WTC11 (cell line): ENCODE measurements at regions not wholly inside any gene's neighbourhood (a gene's known extent, or its start where the extent isn't known, plus 50 kb on each side); places are given as distances from the start of the nearest gene placed in this dataset.

Source experiments
- ATAC-seq: fragments of 200-7000 bp; cut with Tn5 transposase; 2 replicates; pipeline ENCODE4 v1.10.0; 2021; ENCODE audit warnings: mild to moderate bottlenecking, moderate library complexity
- CTCF ChIA-PET: fragments of 300-600 bp; sonication (Branson Sonifier 250); formaldehyde crosslinking; loops from one replicate; lab custom pipeline; 2021; ENCODE audit warnings: antibody characterized with exemption; lab: Charles Lee
- POLR2A ChIA-PET: fragments of 350-600 bp; sonication (Branson Sonifier 250); formaldehyde crosslinking; loops from one replicate; lab custom pipeline; 2021; ENCODE audit warnings: antibody characterized with exemption; lab: Charles Lee
- DNase-seq: peaks from one replicate; pipeline ENCODE4 v3.0.0; 2021; ENCODE audit warnings: low spot score
- H3K27ac Mint-ChIP-seq: 2 replicates; pipeline ENCODE4 v1.8.0; 2021; ENCODE audit warnings: mixed read lengths
- H3K27me3 Mint-ChIP-seq: 2 replicates; pipeline ENCODE4 v1.8.0; 2021; ENCODE audit warnings: low read depth, mild to moderate bottlenecking, moderate library complexity, mixed read lengths
- H3K36me3 Mint-ChIP-seq: 2 replicates; pipeline ENCODE4 v1.8.0; 2021; ENCODE audit warnings: mixed read lengths
- H3K4me1 Mint-ChIP-seq: 2 replicates; pipeline ENCODE4 v1.8.0; 2022; ENCODE audit warnings: mixed read lengths
- H3K4me3 Mint-ChIP-seq: 2 replicates; pipeline ENCODE4 v1.8.0; 2021; ENCODE audit warnings: mild to moderate bottlenecking, moderate library complexity, mixed read lengths
- H3K9me3 Mint-ChIP-seq: 2 replicates; pipeline ENCODE4 v1.8.0; 2021; ENCODE audit warnings: mixed read lengths
- ATF2 ChIP-seq: sonication (generic); formaldehyde crosslinking; IDR thresholded peaks from 2 replicates; pipeline ENCODE4 v1.8.1; 2022; ENCODE audit warnings: low read depth, missing genetic modification reagents, borderline replicate concordance
- CBFB ChIP-seq: sonication (generic); formaldehyde crosslinking; IDR thresholded peaks from 2 replicates; pipeline ENCODE4 v1.8.1; 2022; ENCODE audit warnings: mild to moderate bottlenecking, low read depth, missing genetic modification reagents
- CREM ChIP-seq: sonication (generic); formaldehyde crosslinking; IDR thresholded peaks from 2 replicates; pipeline ENCODE4 v1.8.1; 2022; ENCODE audit warnings: mild to moderate bottlenecking, missing genetic modification reagents, moderate library complexity
- EMX1 ChIP-seq: fragments of 250-450 bp; sonication (Bioruptor Pico); IDR thresholded peaks from 2 replicates; pipeline ENCODE4 v1.8.0; 2021; ENCODE audit warnings: mild to moderate bottlenecking
- ERG ChIP-seq: fragments of 250-450 bp; sonication (Bioruptor Pico); IDR thresholded peaks from 2 replicates; pipeline ENCODE4 v1.8.0; 2021; ENCODE audit warnings: mild to moderate bottlenecking
- ETV6 ChIP-seq: sonication (generic); formaldehyde crosslinking; IDR thresholded peaks from 2 replicates; pipeline ENCODE4 v1.8.1; 2022; ENCODE audit warnings: mild to moderate bottlenecking, missing genetic modification reagents
- FOXJ3 ChIP-seq: sonication (generic); formaldehyde crosslinking; IDR thresholded peaks from 2 replicates; pipeline ENCODE4 v1.9.0; 2021; ENCODE audit warnings: missing genetic modification reagents, mild to moderate bottlenecking, borderline replicate concordance
- FOXK1 ChIP-seq: sonication (generic); formaldehyde crosslinking; IDR thresholded peaks from 2 replicates; pipeline ENCODE4 v1.8.0; 2022; ENCODE audit warnings: mild to moderate bottlenecking, moderate library complexity, missing genetic modification reagents
- GRHL2 ChIP-seq: fragments of 250-450 bp; sonication (Bioruptor Pico); IDR thresholded peaks from 2 replicates; pipeline ENCODE4 v1.8.0; 2022; ENCODE audit warnings: mild to moderate bottlenecking, moderate library complexity; ENCODE audit not compliant: insufficient replicate concordance, severe bottlenecking
- IRF2 ChIP-seq: sonication (generic); formaldehyde crosslinking; IDR thresholded peaks from 2 replicates; pipeline ENCODE4 v1.8.0; 2022; ENCODE audit warnings: low read depth, missing genetic modification reagents, borderline replicate concordance
- MAX ChIP-seq: sonication (generic); formaldehyde crosslinking; IDR thresholded peaks from 2 replicates; pipeline ENCODE4 v1.8.0; 2022; ENCODE audit warnings: mild to moderate bottlenecking, missing genetic modification reagents
- NFYB ChIP-seq: sonication (generic); formaldehyde crosslinking; conservative IDR thresholded peaks from 2 replicates; pipeline ENCODE4 v1.8.0; 2022; ENCODE audit warnings: low read depth, missing genetic modification reagents
- SP1 ChIP-seq: sonication (generic); formaldehyde crosslinking; conservative IDR thresholded peaks from 2 replicates; pipeline ENCODE4 v1.8.1; 2022; ENCODE audit warnings: missing genetic modification reagents
- STAT6 ChIP-seq: sonication (generic); formaldehyde crosslinking; conservative IDR thresholded peaks from 2 replicates; pipeline ENCODE4 v1.8.1; 2023; ENCODE audit warnings: mild to moderate bottlenecking, low read depth, missing genetic modification reagents, moderate library complexity
- TP53 ChIP-seq: sonication (generic); formaldehyde crosslinking; IDR thresholded peaks from 2 replicates; pipeline ENCODE4 v1.8.1; 2023; ENCODE audit warnings: mild to moderate bottlenecking, missing genetic modification reagents
- ZNF396 ChIP-seq: fragments of 250-450 bp; sonication (Bioruptor Pico); IDR thresholded peaks from 2 replicates; pipeline ENCODE4 v1.8.0; 2021; ENCODE audit warnings: mild to moderate bottlenecking, moderate library complexity, borderline replicate concordance
- ZNF416 ChIP-seq: fragments of 250-450 bp; sonication (Bioruptor Pico); IDR thresholded peaks from 2 replicates; pipeline ENCODE4 v1.9.0; 2021; ENCODE audit warnings: mild to moderate bottlenecking, inconsistent platforms
- ZNF532 ChIP-seq: fragments of 250-450 bp; sonication (Bioruptor Pico); IDR thresholded peaks from 2 replicates; pipeline ENCODE4 v1.9.0; 2021; ENCODE audit warnings: mild to moderate bottlenecking, borderline replicate concordance
- TF ChIP-seq, protein P1 (sequence below): sonication (generic); formaldehyde crosslinking; IDR thresholded peaks from 2 replicates; pipeline ENCODE4 v1.8.0; 2022; ENCODE audit warnings: mild to moderate bottlenecking, missing genetic modification reagents
- TF ChIP-seq, protein P2 (sequence below): sonication (generic); formaldehyde crosslinking; IDR thresholded peaks from 2 replicates; pipeline ENCODE4 v1.8.0; 2022; ENCODE audit warnings: mild to moderate bottlenecking, missing genetic modification reagents

- DNase-seq (no peak), ATAC-seq (no peak)
- Mint-ChIP-seq H3K4me3 (no peak overlapping the region), H3K27me3 (no peaks in the 10 kb centered on the region), H3K9me3 (no peaks in the 10 kb centered on the region), H3K36me3 (no peaks in the 10 kb centered on the region), H3K4me1 (peaks cover 48% of the 10 kb centered on the region)
- POLR2A ChIA-PET: no interaction called here
- TF ChIP-seq MAX (CRISPR knock-in tag): no peak
- TF ChIP-seq ZNF396: no peak
- TF ChIP-seq, protein P1, sequence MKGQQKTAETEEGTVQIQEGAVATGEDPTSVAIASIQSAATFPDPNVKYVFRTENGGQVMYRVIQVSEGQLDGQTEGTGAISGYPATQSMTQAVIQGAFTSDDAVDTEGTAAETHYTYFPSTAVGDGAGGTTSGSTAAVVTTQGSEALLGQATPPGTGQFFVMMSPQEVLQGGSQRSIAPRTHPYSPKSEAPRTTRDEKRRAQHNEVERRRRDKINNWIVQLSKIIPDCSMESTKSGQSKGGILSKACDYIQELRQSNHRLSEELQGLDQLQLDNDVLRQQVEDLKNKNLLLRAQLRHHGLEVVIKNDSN: no peak
- TF ChIP-seq ETV6 (CRISPR knock-in tag): no peak
- TF ChIP-seq IRF2: no peak
- no peak for TF ChIP-seq CREM (CRISPR knock-in tag)
- TF ChIP-seq ZNF416: no peak
- TF ChIP-seq ERG (CRISPR knock-in tag): no peak
- TF ChIP-seq, protein P2, sequence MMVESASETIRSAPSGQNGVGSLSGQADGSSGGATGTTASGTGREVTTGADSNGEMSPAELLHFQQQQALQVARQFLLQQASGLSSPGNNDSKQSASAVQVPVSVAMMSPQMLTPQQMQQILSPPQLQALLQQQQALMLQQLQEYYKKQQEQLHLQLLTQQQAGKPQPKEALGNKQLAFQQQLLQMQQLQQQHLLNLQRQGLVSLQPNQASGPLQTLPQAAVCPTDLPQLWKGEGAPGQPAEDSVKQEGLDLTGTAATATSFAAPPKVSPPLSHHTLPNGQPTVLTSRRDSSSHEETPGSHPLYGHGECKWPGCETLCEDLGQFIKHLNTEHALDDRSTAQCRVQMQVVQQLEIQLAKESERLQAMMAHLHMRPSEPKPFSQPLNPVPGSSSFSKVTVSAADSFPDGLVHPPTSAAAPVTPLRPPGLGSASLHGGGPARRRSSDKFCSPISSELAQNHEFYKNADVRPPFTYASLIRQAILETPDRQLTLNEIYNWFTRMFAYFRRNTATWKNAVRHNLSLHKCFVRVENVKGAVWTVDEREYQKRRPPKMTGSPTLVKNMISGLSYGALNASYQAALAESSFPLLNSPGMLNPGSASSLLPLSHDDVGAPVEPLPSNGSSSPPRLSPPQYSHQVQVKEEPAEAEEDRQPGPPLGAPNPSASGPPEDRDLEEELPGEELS (CRISPR knock-in tag): no peak
- no peak for TF ChIP-seq ZNF532 (CRISPR knock-in tag)
- TF ChIP-seq, all 79 proteins: peak for 0
- CTCF ChIA-PET: no interaction called here
- H3K27ac Mint-ChIP-seq: no peak overlapping the region
Observed at GRCh38 chr4:181960384-181960783, 282.8 kb upstream of the TENM3 start.

- DNase-seq (no peak), ATAC-seq (0 out of 2 replicates have a peak, but pooled peaks have one; percentile 30)
- no peaks in the 10 kb centered on the region for H3K36me3 Mint-ChIP-seq
- TF ChIP-seq GRHL2 (CRISPR knock-in tag) (no peak), ATF2 (CRISPR knock-in tag) (no peak), IRF2 (no peak), FOXK1 (CRISPR knock-in tag) (no peak), TP53 (CRISPR knock-in tag) (no peak), CBFB (CRISPR knock-in tag) (no peak), STAT6 (no peak), EMX1 (no peak), NFYB (CRISPR knock-in tag) (no peak), SP1 (CRISPR knock-in tag) (no peak), FOXJ3 (no peak), ZNF396 (no peak)
- TF ChIP-seq, protein P2 (CRISPR knock-in tag): no peak
- CTCF ChIA-PET: no interaction called here
- H3K27ac Mint-ChIP-seq: no peak overlapping the region
- no peaks in the 10 kb centered on the region for H3K9me3 Mint-ChIP-seq
- no peak overlapping the region for H3K4me3 Mint-ChIP-seq
- H3K27me3 Mint-ChIP-seq: no peaks in the 10 kb centered on the region
- POLR2A ChIA-PET: no interaction called here
- peaks cover 47% of the 10 kb centered on the region for H3K4me1 Mint-ChIP-seq
Observed at GRCh38 chr4:181962321-181962720, 280.9 kb upstream of the TENM3 start.
